SK-N-SH (cell line): ENCODE measurements at regions not wholly inside any gene's neighbourhood (a gene's known extent, or its start where the extent isn't known, plus 50 kb on each side); places are given as distances from the start of the nearest gene placed in this dataset.
"Not testable (repeated sequence)": the region's sequence is repeated elsewhere in the genome, so short reads cannot be mapped to it uniquely, and the experiment has no call there.

Experiments
- CTCF ChIA-PET: fragments of 300-600, 350-600 bp; formaldehyde crosslinking; extraction: SDS; loops from one replicate; lab custom pipeline; 2021; lab: Yijun Ruan, JAX
- POLR2A ChIA-PET: fragments of 350-600 bp; sonication (Branson Sonifier 250); formaldehyde crosslinking; extraction: SDS; loops from one replicate; lab custom pipeline; 2020; ENCODE audit warnings: antibody characterized with exemption, inconsistent platforms; lab: Yijun Ruan, JAX
- DNase-seq: peaks from one replicate; pipeline ENCODE4 v3.0.0; 2012
- H2AFZ ChIP-seq: fragments of 200-600 bp; sonication (generic); 2 replicates; pipeline ENCODE4 v1.8.1; 2016; ENCODE audit warnings: antibody characterized with exemption, mild to moderate bottlenecking, low read depth
- H3F3A ChIP-seq: fragments of 200-600 bp; sonication (generic); replicated peaks from 2 replicates; pipeline ENCODE3; 2016; ENCODE audit warnings: antibody characterized with exemption, mild to moderate bottlenecking; ENCODE audit not compliant: insufficient read depth
- H3K27ac ChIP-seq, 2 experiments: fragments of 200-500 bp in 1 of 2; fragments of 200-600 bp in 1 of 2; sonication (Bioruptor generic) in 1 of 2; sonication (generic), shearing (Covaris generic) in 1 of 2; 2 replicates each; pipeline versions ENCODE4 v1.5.1 to v1.6.1; 2014 to 2016; ENCODE audit warnings: low read depth in 2 of 2, inconsistent platforms in 1 of 2, low read length in 1 of 2, mild to moderate bottlenecking in 1 of 2, mixed read lengths in 1 of 2
- H3K27me3 ChIP-seq: fragments of 200-600 bp; sonication (generic), shearing (Covaris generic); 2 replicates; pipeline ENCODE4 v1.6.1; 2016; ENCODE audit warnings: mixed run types; ENCODE audit not compliant: insufficient read depth
- H3K36me3 ChIP-seq, 2 experiments: fragments of 200-500 bp in 1 of 2; fragments of 200-600 bp in 1 of 2; sonication (Bioruptor generic) in 1 of 2; sonication (generic) in 1 of 2; replicated peaks in 1 of 2; 2 replicates each; pipeline versions ENCODE3 to v1.5.1; 2014 to 2016; ENCODE audit warnings: low read length in 1 of 2, mild to moderate bottlenecking in 1 of 2; ENCODE audit not compliant: insufficient read depth in 2 of 2, control insufficient read depth in 1 of 2
- H3K4me1 ChIP-seq, 2 experiments: fragments of 200-500 bp in 1 of 2; fragments of 200-600 bp in 1 of 2; sonication (Bioruptor generic) in 1 of 2; sonication (generic), shearing (Covaris generic) in 1 of 2; 2 replicates each; pipeline versions ENCODE4 v1.5.1 to v1.6.1; 2014 to 2016; ENCODE audit warnings: low read depth in 1 of 2, low read length in 1 of 2, mixed run types in 1 of 2; ENCODE audit not compliant: insufficient read depth in 2 of 2, control insufficient read depth in 1 of 2
- H3K4me2 ChIP-seq: fragments of 200-600 bp; sonication (generic), shearing (Covaris generic); 2 replicates; pipeline ENCODE4 v1.6.1; 2017; ENCODE audit warnings: mixed run types
- H3K4me3 ChIP-seq, 2 experiments: fragments of 200-500 bp in 1 of 2; fragments of 200-600 bp in 1 of 2; sonication (Bioruptor generic) in 1 of 2; sonication (generic), shearing (Covaris generic) in 1 of 2; 2 replicates each; pipeline versions ENCODE4 v1.5.1 to v1.8.1; 2014 to 2016; ENCODE audit warnings: low read depth in 2 of 2, inconsistent platforms in 1 of 2, low read length in 1 of 2, mild to moderate bottlenecking in 1 of 2, mixed read lengths in 1 of 2, moderate library complexity in 1 of 2
- H3K79me2 ChIP-seq: fragments of 200-600 bp; sonication (generic); 2 replicates; pipeline ENCODE4 v1.8.1; 2017; ENCODE audit warnings: mild to moderate bottlenecking; ENCODE audit not compliant: insufficient read depth
- H3K9ac ChIP-seq: fragments of 200-600 bp; sonication (generic); 2 replicates; pipeline ENCODE4 v1.6.1; 2017; ENCODE audit warnings: mixed run types
- H3K9me2 ChIP-seq: fragments of 200-600 bp; sonication (generic); 2 replicates; pipeline ENCODE4 v1.6.1; 2017; ENCODE audit warnings: mixed run types
- H3K9me3 ChIP-seq: fragments of 200-600 bp; sonication (generic); 2 replicates; pipeline ENCODE4 v1.6.1; 2017; ENCODE audit warnings: mixed run types, mild to moderate bottlenecking, moderate library complexity
- H4K20me1 ChIP-seq: fragments of 200-600 bp; sonication (generic); 2 replicates; pipeline ENCODE4 v1.6.1; 2017; ENCODE audit warnings: mild to moderate bottlenecking, mixed run types; ENCODE audit not compliant: insufficient read depth
- CHD2 ChIP-seq: fragments of 150-350 bp; IDR thresholded peaks from 2 replicates; pipeline ENCODE4 v1.6.1; 2018; ENCODE audit warnings: low read length; ENCODE audit not compliant: partially characterized antibody
- EP300 ChIP-seq, 2 experiments: IDR thresholded peaks; 2 replicates each; pipeline versions ENCODE4 v1.4.0 to v1.6.1; 2012; ENCODE audit warnings: borderline replicate concordance in 1 of 2, low read depth in 1 of 2, low read length in 1 of 2
- EZH2phosphoT487 ChIP-seq: fragments of 200-600 bp; sonication (generic); IDR thresholded peaks from 2 replicates; pipeline ENCODE4 v1.6.1; 2017; ENCODE audit warnings: low read depth, mixed run types, mild to moderate bottlenecking, antibody characterized with exemption, moderate library complexity, borderline replicate concordance
- FOXJ3 ChIP-seq: sonication (generic); formaldehyde crosslinking; IDR thresholded peaks from 2 replicates; pipeline ENCODE4 v1.5.1; 2020; ENCODE audit warnings: mild to moderate bottlenecking, missing genetic modification reagents
- FOXM1 ChIP-seq: IDR thresholded peaks from 2 replicates; pipeline ENCODE4 v1.4.0; 2012; ENCODE audit warnings: low read depth, mild to moderate bottlenecking
- JUND ChIP-seq: IDR thresholded peaks from 2 replicates; pipeline ENCODE4 v1.4.0; 2012
- RCOR1 ChIP-seq: fragments of 150-350 bp; IDR thresholded peaks from 2 replicates; pipeline ENCODE4 v1.6.1; 2017; ENCODE audit warnings: antibody characterized with exemption, low read length
- RFX5 ChIP-seq: IDR thresholded peaks from 2 replicates; pipeline ENCODE4 v1.6.1; 2012; ENCODE audit warnings: mild to moderate bottlenecking, improper control_type of control experiment, low read length
- RXRA ChIP-seq: IDR thresholded peaks from 2 replicates; pipeline ENCODE4 v1.4.0; 2012; ENCODE audit warnings: low read depth, mild to moderate bottlenecking, borderline replicate concordance
- SMC3 ChIP-seq: IDR thresholded peaks from 2 replicates; pipeline ENCODE4 v1.6.1; 2012; ENCODE audit warnings: low read depth, low read length, improper control_type of control experiment
- TAF1 ChIP-seq: IDR thresholded peaks from 2 replicates; pipeline ENCODE4 v1.6.1; 2012; ENCODE audit warnings: low read depth, mild to moderate bottlenecking, low read length, moderate library complexity, borderline replicate concordance
- TEAD4 ChIP-seq: IDR thresholded peaks from 2 replicates; pipeline ENCODE4 v1.4.0; 2012; ENCODE audit warnings: mild to moderate bottlenecking, borderline replicate concordance; ENCODE audit not compliant: insufficient read depth
- WGBS: methylation state at CpG from one replicate; pipeline ENCODE4 v1.1.6; 2017; ENCODE audit warnings: low lambda C conversion rate; 5-methylcytosine and 5-hydroxymethylcytosine counted together
- TF ChIP-seq, protein P1 (sequence below): IDR thresholded peaks from 2 replicates; pipeline ENCODE4 v1.6.1; 2012; ENCODE audit warnings: mild to moderate bottlenecking, low read depth, low read length, moderate library complexity
- TF ChIP-seq, protein P2 (sequence below): IDR thresholded peaks from 2 replicates; pipeline ENCODE4 v1.4.0; 2012; ENCODE audit warnings: low read depth, borderline replicate concordance
- TF ChIP-seq, protein P3 (sequence below): IDR thresholded peaks from 2 replicates; pipeline ENCODE4; 2012
- TF ChIP-seq, protein P4 (sequence below): fragments of 150-350 bp; IDR thresholded peaks from 2 replicates; pipeline ENCODE4 v1.6.1; 2017; ENCODE audit warnings: antibody characterized with exemption, low read length, low read depth, borderline replicate concordance
- TF ChIP-seq, protein P5 (sequence below): IDR thresholded peaks from 2 replicates; pipeline ENCODE4 v1.4.0; 2012; ENCODE audit warnings: low read depth

DNA sequence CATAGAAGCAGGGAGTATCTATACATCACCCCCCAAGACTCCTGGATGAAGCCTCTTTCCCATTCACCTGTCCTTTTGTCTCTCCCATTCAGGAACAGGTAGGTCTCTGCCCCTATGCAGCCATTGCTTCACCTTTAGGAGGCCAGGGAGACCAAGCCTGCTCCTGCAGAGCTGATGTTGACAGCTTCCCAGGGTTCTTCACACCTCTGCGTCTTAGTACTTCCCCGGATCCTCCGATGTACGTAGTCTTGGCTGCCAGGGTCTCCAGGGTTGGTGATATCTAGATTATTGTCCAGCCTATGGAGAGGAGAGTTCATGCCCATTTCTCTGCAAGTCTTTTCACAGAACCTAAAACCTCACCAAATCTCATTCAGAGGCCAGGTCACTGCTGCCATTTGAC lies 365.7 kb upstream of the KLF6 start:
- POLR2A ChIA-PET: no interaction called here
- Histone ChIP-seq H3K9ac (no peak overlapping the region), H3K9me2 (no peaks in the 10 kb centered on the region), H3K9me3 (no peaks in the 10 kb centered on the region), H2AFZ (no peak overlapping the region), H3K79me2 (no peaks in the 10 kb centered on the region), H3K27me3 (no peaks in the 10 kb centered on the region), H3K4me2 (no peak overlapping the region), H4K20me1 (no peaks in the 10 kb centered on the region), H3K4me3 (no peak overlapping the region), H3F3A (peaks cover 3% of the 10 kb centered on the region), H3K4me1 (no peaks in the 10 kb centered on the region), H3K36me3 (no peaks in the 10 kb centered on the region), H3K27ac (no peak overlapping the region)
- TF ChIP-seq, protein P1, sequence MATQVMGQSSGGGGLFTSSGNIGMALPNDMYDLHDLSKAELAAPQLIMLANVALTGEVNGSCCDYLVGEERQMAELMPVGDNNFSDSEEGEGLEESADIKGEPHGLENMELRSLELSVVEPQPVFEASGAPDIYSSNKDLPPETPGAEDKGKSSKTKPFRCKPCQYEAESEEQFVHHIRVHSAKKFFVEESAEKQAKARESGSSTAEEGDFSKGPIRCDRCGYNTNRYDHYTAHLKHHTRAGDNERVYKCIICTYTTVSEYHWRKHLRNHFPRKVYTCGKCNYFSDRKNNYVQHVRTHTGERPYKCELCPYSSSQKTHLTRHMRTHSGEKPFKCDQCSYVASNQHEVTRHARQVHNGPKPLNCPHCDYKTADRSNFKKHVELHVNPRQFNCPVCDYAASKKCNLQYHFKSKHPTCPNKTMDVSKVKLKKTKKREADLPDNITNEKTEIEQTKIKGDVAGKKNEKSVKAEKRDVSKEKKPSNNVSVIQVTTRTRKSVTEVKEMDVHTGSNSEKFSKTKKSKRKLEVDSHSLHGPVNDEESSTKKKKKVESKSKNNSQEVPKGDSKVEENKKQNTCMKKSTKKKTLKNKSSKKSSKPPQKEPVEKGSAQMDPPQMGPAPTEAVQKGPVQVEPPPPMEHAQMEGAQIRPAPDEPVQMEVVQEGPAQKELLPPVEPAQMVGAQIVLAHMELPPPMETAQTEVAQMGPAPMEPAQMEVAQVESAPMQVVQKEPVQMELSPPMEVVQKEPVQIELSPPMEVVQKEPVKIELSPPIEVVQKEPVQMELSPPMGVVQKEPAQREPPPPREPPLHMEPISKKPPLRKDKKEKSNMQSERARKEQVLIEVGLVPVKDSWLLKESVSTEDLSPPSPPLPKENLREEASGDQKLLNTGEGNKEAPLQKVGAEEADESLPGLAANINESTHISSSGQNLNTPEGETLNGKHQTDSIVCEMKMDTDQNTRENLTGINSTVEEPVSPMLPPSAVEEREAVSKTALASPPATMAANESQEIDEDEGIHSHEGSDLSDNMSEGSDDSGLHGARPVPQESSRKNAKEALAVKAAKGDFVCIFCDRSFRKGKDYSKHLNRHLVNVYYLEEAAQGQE: no peak
- TF ChIP-seq RCOR1: no peak
- TF ChIP-seq EP300 (IDR thresholded peaks at IDR 0.05; ENCODE audit: borderline replicate concordance in 1 of 2, low read depth in 1 of 2, low read length in 1 of 2): no peak
- TF ChIP-seq TAF1: no peak
- no peak for TF ChIP-seq FOXM1
- TF ChIP-seq, protein P2, sequence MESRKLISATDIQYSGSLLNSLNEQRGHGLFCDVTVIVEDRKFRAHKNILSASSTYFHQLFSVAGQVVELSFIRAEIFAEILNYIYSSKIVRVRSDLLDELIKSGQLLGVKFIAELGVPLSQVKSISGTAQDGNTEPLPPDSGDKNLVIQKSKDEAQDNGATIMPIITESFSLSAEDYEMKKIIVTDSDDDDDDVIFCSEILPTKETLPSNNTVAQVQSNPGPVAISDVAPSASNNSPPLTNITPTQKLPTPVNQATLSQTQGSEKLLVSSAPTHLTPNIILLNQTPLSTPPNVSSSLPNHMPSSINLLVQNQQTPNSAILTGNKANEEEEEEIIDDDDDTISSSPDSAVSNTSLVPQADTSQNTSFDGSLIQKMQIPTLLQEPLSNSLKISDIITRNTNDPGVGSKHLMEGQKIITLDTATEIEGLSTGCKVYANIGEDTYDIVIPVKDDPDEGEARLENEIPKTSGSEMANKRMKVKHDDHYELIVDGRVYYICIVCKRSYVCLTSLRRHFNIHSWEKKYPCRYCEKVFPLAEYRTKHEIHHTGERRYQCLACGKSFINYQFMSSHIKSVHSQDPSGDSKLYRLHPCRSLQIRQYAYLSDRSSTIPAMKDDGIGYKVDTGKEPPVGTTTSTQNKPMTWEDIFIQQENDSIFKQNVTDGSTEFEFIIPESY: no peak
- no peak for TF ChIP-seq RXRA
- no peak for TF ChIP-seq TEAD4
- TF ChIP-seq EZH2phosphoT487: no peak
- no peak for TF ChIP-seq FOXJ3 (CRISPR knock-in tag)
- TF ChIP-seq SMC3: no peak
- TF ChIP-seq, protein P3, sequence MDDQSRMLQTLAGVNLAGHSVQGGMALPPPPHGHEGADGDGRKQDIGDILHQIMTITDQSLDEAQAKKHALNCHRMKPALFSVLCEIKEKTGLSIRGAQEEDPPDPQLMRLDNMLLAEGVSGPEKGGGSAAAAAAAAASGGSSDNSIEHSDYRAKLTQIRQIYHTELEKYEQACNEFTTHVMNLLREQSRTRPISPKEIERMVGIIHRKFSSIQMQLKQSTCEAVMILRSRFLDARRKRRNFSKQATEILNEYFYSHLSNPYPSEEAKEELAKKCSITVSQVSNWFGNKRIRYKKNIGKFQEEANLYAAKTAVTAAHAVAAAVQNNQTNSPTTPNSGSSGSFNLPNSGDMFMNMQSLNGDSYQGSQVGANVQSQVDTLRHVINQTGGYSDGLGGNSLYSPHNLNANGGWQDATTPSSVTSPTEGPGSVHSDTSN: no peak
- TF ChIP-seq JUND: no peak
- TF ChIP-seq, protein P4, sequence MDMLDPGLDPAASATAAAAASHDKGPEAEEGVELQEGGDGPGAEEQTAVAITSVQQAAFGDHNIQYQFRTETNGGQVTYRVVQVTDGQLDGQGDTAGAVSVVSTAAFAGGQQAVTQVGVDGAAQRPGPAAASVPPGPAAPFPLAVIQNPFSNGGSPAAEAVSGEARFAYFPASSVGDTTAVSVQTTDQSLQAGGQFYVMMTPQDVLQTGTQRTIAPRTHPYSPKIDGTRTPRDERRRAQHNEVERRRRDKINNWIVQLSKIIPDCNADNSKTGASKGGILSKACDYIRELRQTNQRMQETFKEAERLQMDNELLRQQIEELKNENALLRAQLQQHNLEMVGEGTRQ: no peak
- TF ChIP-seq RFX5: no peak
- TF ChIP-seq, protein P5, sequence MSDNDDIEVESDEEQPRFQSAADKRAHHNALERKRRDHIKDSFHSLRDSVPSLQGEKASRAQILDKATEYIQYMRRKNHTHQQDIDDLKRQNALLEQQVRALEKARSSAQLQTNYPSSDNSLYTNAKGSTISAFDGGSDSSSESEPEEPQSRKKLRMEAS: no peak
- no peak for TF ChIP-seq CHD2
- WGBS: 93% methylated on average over 4 of the region's 4 CpGs
- no peak for DNase-seq
- CTCF ChIA-PET: no interaction called here

DNA sequence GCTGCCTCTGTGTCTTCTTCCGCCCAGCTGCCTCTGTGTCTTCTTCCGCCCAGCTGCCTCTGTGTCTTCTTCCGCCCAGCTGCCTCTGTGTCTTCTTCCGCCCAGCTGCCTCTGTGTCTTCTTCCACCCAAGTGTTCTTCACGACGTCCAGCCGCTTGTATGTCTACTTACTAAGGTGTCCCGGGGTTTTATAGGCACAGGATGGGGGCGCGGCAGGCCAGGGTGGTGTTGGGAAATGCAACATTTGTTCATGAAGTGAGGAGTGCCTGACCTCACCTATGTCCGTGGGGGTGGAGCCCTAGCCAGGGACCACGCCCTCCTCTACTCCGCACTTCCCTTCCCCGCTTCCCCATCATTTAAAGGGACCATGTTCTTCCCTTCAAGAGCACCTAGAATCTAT lies 364.5 kb upstream of the KLF6 start:
- H2AFZ ChIP-seq, H3K9me2 ChIP-seq, POLR2A ChIA-PET, H3K4me1 ChIP-seq, H3K79me2 ChIP-seq, H3K27ac ChIP-seq, H3K36me3 ChIP-seq, CTCF ChIA-PET, H3K27me3 ChIP-seq, H4K20me1 ChIP-seq, DNase-seq, H3K4me3 ChIP-seq, H3K9me3 ChIP-seq, H3K4me2 ChIP-seq, H3F3A ChIP-seq, H3K9ac ChIP-seq: not testable (repeated sequence)
- 94% methylated on average over 14 of the region's 14 CpGs for WGBS
